ENCODE measurements at regions not wholly inside any gene's neighbourhood (a gene's known extent, or its start where the extent isn't known, plus 50 kb on each side); places are given as distances from the start of the nearest gene placed in this dataset.

- DNase-seq (ENCODE audit: low read depth in 2 of 2): no peak
Observed at GRCh38 chr2:144597894-144598593, 78.1 kb upstream of the ZEB2 start.

DNA sequence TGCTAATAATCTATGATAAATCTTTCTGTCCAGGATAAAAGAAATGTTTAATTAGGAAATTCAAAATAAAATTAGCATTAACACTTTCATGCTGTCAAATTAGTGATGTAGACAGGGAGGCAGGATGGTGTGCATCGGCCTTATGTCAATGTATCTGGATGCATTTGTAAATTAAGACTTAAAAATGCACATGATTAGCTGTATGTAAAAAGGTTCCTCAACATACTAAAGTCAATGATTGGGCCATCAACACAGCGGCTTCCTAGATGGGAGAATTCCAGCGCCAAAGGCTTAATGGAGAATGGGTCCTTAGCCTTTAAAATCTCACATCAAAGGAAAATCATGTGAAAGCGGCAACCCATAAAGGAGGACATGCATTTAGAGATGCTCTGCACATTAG is 77.5 kb upstream of the ZEB2 start:
- no peak for DNase-seq (ENCODE audit: low read depth in 2 of 2)

- DNase-seq (ENCODE audit: low read depth in 2 of 2): no peak
Observed at GRCh38 chr2:144596073-144596871, 76.4 kb upstream of the ZEB2 start.

GRCh38 chr2:144595686-144596072 is 75.8 kb upstream of the ZEB2 start:
- DNase-seq (ENCODE audit: low read depth in 2 of 2): no peak

DNA sequence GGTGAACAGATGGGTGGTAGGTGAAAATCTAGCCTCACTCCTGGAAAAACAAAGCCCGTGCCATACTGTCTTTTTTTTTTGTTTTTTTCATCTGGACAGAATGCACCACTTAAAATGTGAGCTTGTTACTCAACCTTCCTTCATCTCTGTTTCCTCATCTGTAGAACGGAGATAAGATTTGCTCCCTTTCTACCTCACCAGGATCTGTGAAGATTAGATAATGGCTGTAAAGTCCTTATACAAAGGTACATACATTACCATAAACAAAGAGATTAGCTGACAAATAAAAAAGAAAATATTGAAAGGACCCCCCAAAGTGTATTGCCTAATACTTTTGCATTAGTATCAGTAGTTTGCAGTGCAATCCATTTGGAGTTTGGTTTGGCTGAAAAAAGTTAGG is 75.4 kb upstream of the ZEB2 start:
- DNase-seq (ENCODE audit: low read depth in 2 of 2): no peak

GRCh38 chr2:144593803-144594202 is 73.9 kb upstream of the ZEB2 start:
- no peak for DNase-seq (ENCODE audit: low read depth in 2 of 2)

- no peak for DNase-seq (ENCODE audit: low read depth in 2 of 2)
Observed at GRCh38 chr2:144592500-144593256, 72.8 kb upstream of the ZEB2 start.

DNA sequence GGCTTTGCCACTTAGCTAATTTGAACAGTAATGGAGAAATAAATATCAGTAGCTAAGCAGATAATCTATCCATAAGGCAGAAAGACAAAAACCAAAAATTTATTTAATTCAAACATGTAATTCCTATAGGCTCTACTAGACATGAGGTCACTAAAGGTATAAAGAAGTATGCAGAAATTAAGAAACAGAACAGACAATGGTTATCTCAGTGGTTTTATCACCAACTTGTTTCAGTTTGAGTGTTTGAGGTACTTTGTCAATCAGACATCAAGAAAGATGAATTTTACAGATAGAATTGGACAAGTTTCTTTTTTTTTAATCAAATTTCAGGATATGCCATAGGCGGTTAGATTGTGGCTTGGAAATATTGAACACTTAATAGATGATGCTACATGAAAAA is 67.4 kb upstream of the ZEB2 start:
- DNase-seq (ENCODE audit: low read depth in 2 of 2): no peak

- no peak for DNase-seq (ENCODE audit: low read depth in 2 of 2)
Observed at GRCh38 chr2:144586476-144586875, 66.6 kb upstream of the ZEB2 start.

- no peak for DNase-seq (ENCODE audit: low read depth in 2 of 2)
Observed at GRCh38 chr2:144583741-144584453, 64.0 kb upstream of the ZEB2 start.

DNA sequence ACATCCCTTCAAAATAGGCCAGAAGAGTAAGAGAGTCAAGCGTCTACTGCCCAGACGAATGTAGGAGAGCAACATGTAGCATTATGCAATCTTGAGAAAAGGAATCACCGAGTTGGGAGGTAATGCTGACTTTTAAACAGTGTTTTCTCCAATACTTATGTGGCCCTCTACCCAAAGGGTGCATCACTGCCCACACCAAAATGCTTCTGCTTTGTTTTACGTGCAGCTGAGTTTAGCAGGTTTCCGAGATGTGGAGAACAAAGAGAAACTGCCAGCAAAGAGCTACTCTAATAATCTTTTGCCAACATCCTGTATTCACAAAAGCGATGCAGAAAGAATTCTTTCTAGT is 63.4 kb upstream of the ZEB2 start:
- DNase-seq (ENCODE audit: low read depth in 2 of 2): no peak

- no peak for DNase-seq (ENCODE audit: low read depth in 2 of 2)
Observed at GRCh38 chr2:144582651-144583380, 62.9 kb upstream of the ZEB2 start.

GRCh38 chr2:144580521-144581161 is 60.7 kb upstream of the ZEB2 start:
- no peak for DNase-seq (ENCODE audit: low read depth in 2 of 2)

- DNase-seq (ENCODE audit: low read depth in 2 of 2): no peak
Observed at GRCh38 chr2:144579556-144579955, 59.6 kb upstream of the ZEB2 start.

GRCh38 chr2:144578099-144578498 is 58.2 kb upstream of the ZEB2 start:
- no peak for DNase-seq (ENCODE audit: low read depth in 2 of 2)

DNA sequence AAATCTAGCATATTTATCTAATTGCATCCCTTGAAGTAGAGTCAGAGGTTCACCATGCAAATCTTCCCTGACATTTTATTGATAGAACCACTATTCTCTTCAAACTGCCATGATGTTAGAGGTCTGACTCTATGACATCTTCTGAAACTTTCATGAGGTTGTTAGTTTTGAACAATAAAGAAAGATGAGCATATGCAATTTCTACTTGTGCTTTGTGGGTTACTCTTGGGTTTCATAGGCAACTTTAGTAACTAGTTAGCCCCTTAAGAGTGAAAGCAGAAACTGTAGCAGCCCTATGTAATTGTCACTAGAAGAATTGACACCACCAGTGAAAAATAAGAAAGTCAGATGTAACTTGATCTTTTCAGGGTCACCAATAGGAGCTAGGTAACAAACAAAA is 53.1 kb upstream of the ZEB2 start:
- DNase-seq (ENCODE audit: low read depth in 2 of 2): no peak

GRCh38 chr2:144571770-144572169 is 51.9 kb upstream of the ZEB2 start:
- DNase-seq (ENCODE audit: low read depth in 2 of 2): no peak

- DNase-seq (ENCODE audit: low read depth in 2 of 2): no peak
Observed at GRCh38 chr2:144570566-144570965, 50.6 kb upstream of the ZEB2 start.

Measured in stimulated activated CD4-positive, alpha-beta T cell treated with anti-CD3 and anti-CD28 coated beads, Interleukin-1b, Interleukin-23, amount 100 ng/mL, for 4 hours (primary cell).